ENCODE measurements at regions not wholly inside any gene's neighbourhood (a gene's known extent, or its start where the extent isn't known, plus 50 kb on each side); places are given as distances from the start of the nearest gene placed in this dataset.

GRCh38 chr15:95249524-95249923, 1018.2 kb downstream of the MCTP2 start:
- TF ChIP-seq, protein P1, sequence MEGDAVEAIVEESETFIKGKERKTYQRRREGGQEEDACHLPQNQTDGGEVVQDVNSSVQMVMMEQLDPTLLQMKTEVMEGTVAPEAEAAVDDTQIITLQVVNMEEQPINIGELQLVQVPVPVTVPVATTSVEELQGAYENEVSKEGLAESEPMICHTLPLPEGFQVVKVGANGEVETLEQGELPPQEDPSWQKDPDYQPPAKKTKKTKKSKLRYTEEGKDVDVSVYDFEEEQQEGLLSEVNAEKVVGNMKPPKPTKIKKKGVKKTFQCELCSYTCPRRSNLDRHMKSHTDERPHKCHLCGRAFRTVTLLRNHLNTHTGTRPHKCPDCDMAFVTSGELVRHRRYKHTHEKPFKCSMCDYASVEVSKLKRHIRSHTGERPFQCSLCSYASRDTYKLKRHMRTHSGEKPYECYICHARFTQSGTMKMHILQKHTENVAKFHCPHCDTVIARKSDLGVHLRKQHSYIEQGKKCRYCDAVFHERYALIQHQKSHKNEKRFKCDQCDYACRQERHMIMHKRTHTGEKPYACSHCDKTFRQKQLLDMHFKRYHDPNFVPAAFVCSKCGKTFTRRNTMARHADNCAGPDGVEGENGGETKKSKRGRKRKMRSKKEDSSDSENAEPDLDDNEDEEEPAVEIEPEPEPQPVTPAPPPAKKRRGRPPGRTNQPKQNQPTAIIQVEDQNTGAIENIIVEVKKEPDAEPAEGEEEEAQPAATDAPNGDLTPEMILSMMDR (IDR thresholded peaks at IDR 0.05) = no peak
- no peak for TF ChIP-seq POLR2A (IDR thresholded peaks at IDR 0.05)
